ENCODE measurements at regions not wholly inside any gene's neighbourhood (a gene's known extent, or its start where the extent isn't known, plus 50 kb on each side); places are given as distances from the start of the nearest gene placed in this dataset.

GRCh38 chr5:5616247-5616895, 193.9 kb downstream of the ICE1 start:
- Histone ChIP-seq H3K27ac (ENCODE audit: low read length) (no peak overlapping the region), H3K4me3 (ENCODE audit: low read depth in 1 of 2, low read length in 2 of 2) (no peak overlapping the region), H2AFZ (ENCODE audit: low read depth, low read length) (no peak overlapping the region), H3K9ac (ENCODE audit: low read depth, low read length) (no peak overlapping the region), H3K4me1 (ENCODE audit: insufficient read depth, low read length) (no peaks in the 10 kb centered on the region), H4K20me1 (ENCODE audit: insufficient read depth, low read length) (no peaks in the 10 kb centered on the region), H3K9me3 (ENCODE audit: insufficient read depth, low read length, severe bottlenecking) (no peaks in the 10 kb centered on the region), H3K27me3 (ENCODE audit: insufficient read depth, low read length, poor library complexity) (no peaks in the 10 kb centered on the region), H3K4me2 (ENCODE audit: insufficient read depth, low read length) (no peak overlapping the region), H3K79me2 (ENCODE audit: insufficient read depth, low read length) (no peaks in the 10 kb centered on the region), H3K36me3 (ENCODE audit: insufficient read depth, low read length) (no peaks in the 10 kb centered on the region)
- no peak for TF ChIP-seq CTCF (IDR thresholded peaks at IDR 0.05; ENCODE audit: borderline replicate concordance, extremely low read depth, low read length, poor library complexity, severe bottlenecking)
- TF ChIP-seq EZH2 (IDR thresholded peaks at IDR 0.05; ENCODE audit: borderline replicate concordance, low read depth, low read length, severe bottlenecking) = no peak
- DNase-seq (no peak), ATAC-seq (ENCODE audit: insufficient read depth, low read depth) (no peak)

- no peak for TF ChIP-seq CTCF (IDR thresholded peaks at IDR 0.05; ENCODE audit: borderline replicate concordance, extremely low read depth, low read length, poor library complexity, severe bottlenecking)
- no peak for TF ChIP-seq EZH2 (IDR thresholded peaks at IDR 0.05; ENCODE audit: borderline replicate concordance, low read depth, low read length, severe bottlenecking)
- Histone ChIP-seq H3K27ac (ENCODE audit: low read length) (no peak overlapping the region), H3K79me2 (ENCODE audit: insufficient read depth, low read length) (no peaks in the 10 kb centered on the region), H3K36me3 (ENCODE audit: insufficient read depth, low read length) (no peaks in the 10 kb centered on the region), H3K27me3 (ENCODE audit: insufficient read depth, low read length, poor library complexity) (no peaks in the 10 kb centered on the region), H2AFZ (ENCODE audit: low read depth, low read length) (no peak overlapping the region), H3K4me1 (ENCODE audit: insufficient read depth, low read length) (no peaks in the 10 kb centered on the region), H3K4me2 (ENCODE audit: insufficient read depth, low read length) (no peak overlapping the region), H3K9me3 (ENCODE audit: insufficient read depth, low read length, severe bottlenecking) (no peaks in the 10 kb centered on the region), H4K20me1 (ENCODE audit: insufficient read depth, low read length) (no peaks in the 10 kb centered on the region), H3K9ac (ENCODE audit: low read depth, low read length) (no peak overlapping the region), H3K4me3 (ENCODE audit: low read depth in 1 of 2, low read length in 2 of 2) (no peak overlapping the region)
- DNase-seq (no peak), ATAC-seq (ENCODE audit: insufficient read depth, low read depth) (no peak)
These were observed 193.1 kb downstream of the ICE1 start for GRCh38 chr5:5615569-5615968.

- Histone ChIP-seq H3K9ac (ENCODE audit: low read depth, low read length) (no peak overlapping the region), H3K4me1 (ENCODE audit: insufficient read depth, low read length) (no peaks in the 10 kb centered on the region), H3K36me3 (ENCODE audit: insufficient read depth, low read length) (no peaks in the 10 kb centered on the region), H3K27me3 (ENCODE audit: insufficient read depth, low read length, poor library complexity) (no peaks in the 10 kb centered on the region), H3K4me2 (ENCODE audit: insufficient read depth, low read length) (no peak overlapping the region), H2AFZ (ENCODE audit: low read depth, low read length) (no peak overlapping the region), H3K79me2 (ENCODE audit: insufficient read depth, low read length) (no peaks in the 10 kb centered on the region), H4K20me1 (ENCODE audit: insufficient read depth, low read length) (no peaks in the 10 kb centered on the region), H3K4me3 (ENCODE audit: low read depth in 1 of 2, low read length in 2 of 2) (no peak overlapping the region), H3K9me3 (ENCODE audit: insufficient read depth, low read length, severe bottlenecking) (no peaks in the 10 kb centered on the region), H3K27ac (ENCODE audit: low read length) (no peak overlapping the region)
- TF ChIP-seq CTCF (IDR thresholded peaks at IDR 0.05; ENCODE audit: borderline replicate concordance, extremely low read depth, low read length, poor library complexity, severe bottlenecking) (no peak), EZH2 (IDR thresholded peaks at IDR 0.05; ENCODE audit: borderline replicate concordance, low read depth, low read length, severe bottlenecking) (no peak)
- ATAC-seq (ENCODE audit: insufficient read depth, low read depth) (no peak), DNase-seq (no peak)
These were observed 190.9 kb downstream of the ICE1 start for GRCh38 chr5:5613261-5613990.
